Colonic mucosa (tissue), 4 donors: ENCODE measurements at regions not wholly inside any gene's neighbourhood (a gene's known extent, or its start where the extent isn't known, plus 50 kb on each side); places are given as distances from the start of the nearest gene placed in this dataset.

ENCODE experiments used
- DNase-seq: peaks from one replicate; pipeline ENCODE4 v3.0.0-alpha.2; 2020
- H3K27ac ChIP-seq: fragments of 200-600 bp; one replicate; pipeline ENCODE4 v1.8.0; 2021
- H3K27me3 ChIP-seq: fragments of 200-600 bp; one replicate; pipeline ENCODE4 v1.8.0; 2021
- H3K36me3 ChIP-seq: fragments of 200-600 bp; one replicate; pipeline ENCODE4 v1.8.0; 2021
- H3K4me1 ChIP-seq: fragments of 200-600 bp; one replicate; pipeline ENCODE4 v1.8.0; 2021; ENCODE audit warnings: mild to moderate bottlenecking
- H3K4me3 ChIP-seq: fragments of 200-600 bp; one replicate; pipeline ENCODE4 v1.8.0; 2021
- H3K9ac ChIP-seq, 2 donors: one replicate each; pipeline ENCODE4 v1.7.0; 2013; ENCODE audit warnings: control low read depth in 2 of 2, low read depth in 2 of 2, low read length in 2 of 2
- H3K9me3 ChIP-seq: fragments of 200-600 bp; one replicate; pipeline ENCODE4 v1.8.0; 2021
- intact Hi-C: fragments of 100-400 bp; cut with DNase I; formaldehyde crosslinking; loops from one replicate; pipeline ENCODE4 v1.14.1; 2022
- TF ChIP-seq, protein P1 (sequence below): fragments of 200-600 bp; IDR thresholded peaks from one replicate; pipeline ENCODE4 v1.8.0; 2022; ENCODE audit warnings: antibody characterized with exemption, mild to moderate bottlenecking
- donor health status: healthy.
- donor health status: DM: no; HTN: no; CAD: no.
- donor health status: DM: no; HTN: no; CAD: no.

DNA sequence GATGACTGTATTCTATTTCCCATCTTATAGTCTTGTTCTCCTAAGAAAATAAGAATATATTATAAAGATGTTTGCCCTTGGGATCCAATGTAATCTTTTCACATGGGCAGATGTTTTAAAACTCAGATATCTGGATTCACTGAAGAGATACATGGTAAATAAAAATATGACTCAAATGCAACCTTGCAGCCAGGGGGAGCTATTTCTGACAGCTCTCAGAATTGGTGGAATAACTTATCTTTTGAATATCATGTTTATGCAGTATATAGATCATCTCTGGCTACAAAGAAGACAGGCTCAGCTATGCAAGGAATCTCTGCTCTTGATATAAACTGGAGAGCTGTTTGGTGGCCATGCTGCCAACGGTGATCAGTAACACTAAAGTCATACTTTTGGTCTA is 274.7 kb downstream of the GLUD2 start:
- H3K27me3 ChIP-seq, result no peaks in the 10 kb centered on the region
- TF ChIP-seq, protein P1, sequence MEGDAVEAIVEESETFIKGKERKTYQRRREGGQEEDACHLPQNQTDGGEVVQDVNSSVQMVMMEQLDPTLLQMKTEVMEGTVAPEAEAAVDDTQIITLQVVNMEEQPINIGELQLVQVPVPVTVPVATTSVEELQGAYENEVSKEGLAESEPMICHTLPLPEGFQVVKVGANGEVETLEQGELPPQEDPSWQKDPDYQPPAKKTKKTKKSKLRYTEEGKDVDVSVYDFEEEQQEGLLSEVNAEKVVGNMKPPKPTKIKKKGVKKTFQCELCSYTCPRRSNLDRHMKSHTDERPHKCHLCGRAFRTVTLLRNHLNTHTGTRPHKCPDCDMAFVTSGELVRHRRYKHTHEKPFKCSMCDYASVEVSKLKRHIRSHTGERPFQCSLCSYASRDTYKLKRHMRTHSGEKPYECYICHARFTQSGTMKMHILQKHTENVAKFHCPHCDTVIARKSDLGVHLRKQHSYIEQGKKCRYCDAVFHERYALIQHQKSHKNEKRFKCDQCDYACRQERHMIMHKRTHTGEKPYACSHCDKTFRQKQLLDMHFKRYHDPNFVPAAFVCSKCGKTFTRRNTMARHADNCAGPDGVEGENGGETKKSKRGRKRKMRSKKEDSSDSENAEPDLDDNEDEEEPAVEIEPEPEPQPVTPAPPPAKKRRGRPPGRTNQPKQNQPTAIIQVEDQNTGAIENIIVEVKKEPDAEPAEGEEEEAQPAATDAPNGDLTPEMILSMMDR, result no peak
- H3K9ac ChIP-seq, result no peak overlapping the region
- H3K4me3 ChIP-seq, result no peak overlapping the region
- H3K9me3 ChIP-seq, result no peaks in the 10 kb centered on the region
- H3K4me1 ChIP-seq, result no peaks in the 10 kb centered on the region
- H3K36me3 ChIP-seq, result no peaks in the 10 kb centered on the region
- no peak overlapping the region for H3K27ac ChIP-seq
- DNase-seq, result no peak
- intact Hi-C loops, result no loop called here

DNA sequence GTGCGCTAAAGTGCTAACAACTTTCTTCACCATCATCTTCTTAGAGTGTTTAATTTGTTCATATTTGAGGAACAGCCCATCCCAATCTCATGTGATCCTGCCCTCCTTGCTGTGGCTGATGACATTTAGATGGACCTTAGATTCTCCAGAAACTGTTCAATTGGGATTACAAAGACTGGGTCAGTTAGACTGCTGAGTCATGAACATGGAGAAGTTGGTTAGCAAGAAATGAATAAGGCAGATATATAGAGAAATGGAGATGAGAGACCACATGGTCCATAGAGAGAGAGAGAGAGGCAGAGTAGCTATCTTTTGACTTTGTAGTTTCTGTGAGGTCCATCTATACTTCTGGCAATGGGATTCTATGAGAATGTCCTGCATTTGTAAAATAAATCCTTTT is 275.9 kb downstream of the GLUD2 start:
- Histone ChIP-seq H3K9me3 (no peaks in the 10 kb centered on the region), H3K27me3 (no peaks in the 10 kb centered on the region), H3K36me3 (no peaks in the 10 kb centered on the region), H3K4me3 (no peak overlapping the region), H3K9ac (no peak overlapping the region), H3K4me1 (no peaks in the 10 kb centered on the region), H3K27ac (no peak overlapping the region)
- intact Hi-C loops, result no loop called here
- TF ChIP-seq, protein P1, result no peak
- DNase-seq, result no peak

DNA sequence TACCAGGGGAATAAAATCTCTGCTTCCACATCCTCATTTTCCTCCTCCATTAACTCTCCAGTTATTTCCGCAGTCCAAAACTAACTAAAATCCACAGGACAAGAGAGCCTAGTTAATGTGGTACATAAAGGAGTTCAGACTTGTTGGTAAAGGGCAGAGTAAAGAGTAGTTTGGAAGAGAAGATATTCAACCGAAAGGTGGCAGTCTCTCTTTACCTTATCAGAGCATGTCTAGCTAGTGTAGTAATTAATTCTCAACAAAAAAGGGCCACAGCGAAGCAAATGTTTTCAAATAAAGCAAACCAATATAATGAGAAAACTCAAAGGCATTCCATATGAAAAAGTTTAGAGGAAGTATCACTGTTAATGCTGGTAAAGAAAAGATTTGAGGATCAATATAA is 286.5 kb downstream of the GLUD2 start:
- TF ChIP-seq, protein P1, result no peak
- intact Hi-C loops, result no loop called here
- no peak overlapping the region for H3K27ac ChIP-seq
- no peak for DNase-seq
- H3K4me3 ChIP-seq, result no peak overlapping the region
- H3K4me1 ChIP-seq, result no peaks in the 10 kb centered on the region
- H3K36me3 ChIP-seq, result no peaks in the 10 kb centered on the region
- H3K27me3 ChIP-seq, result no peaks in the 10 kb centered on the region
- no peak overlapping the region for H3K9ac ChIP-seq
- H3K9me3 ChIP-seq, result no peaks in the 10 kb centered on the region

DNA sequence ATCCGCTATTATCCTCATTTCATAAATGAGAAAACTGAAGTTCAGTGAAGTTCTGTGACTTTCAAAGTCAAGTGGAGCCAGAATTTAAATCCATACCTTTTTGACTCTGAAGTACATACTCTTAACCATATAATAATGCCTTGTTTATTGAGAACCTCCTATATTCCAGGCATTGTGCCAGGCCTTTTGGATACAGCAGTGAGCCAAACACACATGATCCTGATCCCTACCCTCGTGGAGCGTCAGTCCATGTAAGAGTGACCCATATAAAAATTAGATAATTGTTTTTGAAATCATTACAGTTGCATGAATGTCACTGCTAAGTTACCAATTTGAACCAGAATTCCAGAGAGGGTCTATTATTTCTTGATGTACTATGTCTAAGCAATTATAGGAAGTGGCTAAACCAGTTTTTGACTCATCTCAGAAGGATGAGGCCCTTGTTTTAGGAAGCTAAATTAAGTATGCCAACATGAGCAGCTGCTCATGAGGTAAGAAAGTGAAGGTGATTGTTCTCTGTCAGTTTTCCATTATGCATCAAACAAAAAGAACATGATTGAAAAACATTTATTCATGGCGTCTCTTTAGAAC is 289.5 kb downstream of the GLUD2 start:
- no peak overlapping the region for H3K9ac ChIP-seq
- H3K36me3 ChIP-seq, result no peaks in the 10 kb centered on the region
- H3K4me1 ChIP-seq, result no peaks in the 10 kb centered on the region
- TF ChIP-seq, protein P1, result no peak
- H3K27me3 ChIP-seq, result no peaks in the 10 kb centered on the region
- no peak overlapping the region for H3K27ac ChIP-seq
- intact Hi-C loops, result no loop called here
- H3K4me3 ChIP-seq, result no peak overlapping the region
- H3K9me3 ChIP-seq, result no peaks in the 10 kb centered on the region
- DNase-seq, result no peak

DNA sequence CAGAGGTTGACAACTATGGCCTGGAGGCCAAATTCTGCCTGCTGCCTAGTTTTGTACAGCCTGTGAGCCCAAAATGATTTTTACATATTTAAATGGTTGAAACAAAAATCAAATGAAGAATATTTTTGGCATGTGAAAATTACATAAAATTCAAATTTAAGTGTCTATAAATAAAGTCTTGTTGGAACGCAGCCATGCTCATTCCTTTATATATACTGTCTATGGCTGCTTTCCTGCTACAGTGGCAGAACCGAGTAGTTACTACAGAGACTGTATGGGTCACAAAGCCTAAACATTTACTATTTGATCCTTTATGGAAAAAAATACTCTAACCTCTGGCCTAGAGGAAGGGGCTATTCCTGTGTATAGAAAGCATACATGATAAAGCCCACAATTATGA is 290.4 kb downstream of the GLUD2 start:
- Histone ChIP-seq H3K4me1 (no peaks in the 10 kb centered on the region), H3K27ac (no peak overlapping the region), H3K9ac (no peak overlapping the region), H3K36me3 (no peaks in the 10 kb centered on the region), H3K9me3 (no peaks in the 10 kb centered on the region), H3K27me3 (no peaks in the 10 kb centered on the region), H3K4me3 (no peak overlapping the region)
- DNase-seq, result no peak
- TF ChIP-seq, protein P1, result no peak
- intact Hi-C loops, result no loop called here
